Stimulated activated naive CD8-positive, alpha-beta T cell treated with anti-CD3 and anti-CD28 coated beads, Interleukin-15, amount 100 ng/mL, for 72 hours (primary cell): ENCODE measurements at regions not wholly inside any gene's neighbourhood (a gene's known extent, or its start where the extent isn't known, plus 50 kb on each side); places are given as distances from the start of the nearest gene placed in this dataset.
A peak's percentile ranks its signal among the peaks of the same experiment; 100 is the strongest.
"Not testable (repeated sequence)": the region's sequence is repeated elsewhere in the genome, so short reads cannot be mapped to it uniquely, and the experiment has no call there.

ENCODE experiments used
- ATAC-seq: fragments of 150-1000 bp; cut with Tn5 transposase; 2 replicates; pipeline ENCODE4 v1.10.0; 2021; ENCODE audit warnings: mild to moderate bottlenecking, moderate library complexity
- DNase-seq, 2 donors: peaks; one replicate each; pipeline ENCODE4 v3.0.0; 2021 to 2022
- H3K27ac Mint-ChIP-seq, 2 donors: one replicate each; pipeline ENCODE4 v1.8.0; 2022; ENCODE audit warnings: mild to moderate bottlenecking in 2 of 2, mixed read lengths in 2 of 2, moderate library complexity in 2 of 2
- H3K27me3 Mint-ChIP-seq: one replicate; pipeline ENCODE4 v1.8.0; 2022; ENCODE audit warnings: mixed read lengths
- H3K4me1 Mint-ChIP-seq: one replicate; pipeline ENCODE4 v1.8.0; 2022; ENCODE audit warnings: mild to moderate bottlenecking, mixed read lengths
- H3K4me3 Mint-ChIP-seq, 2 donors: one replicate each; pipeline ENCODE4 v1.8.0; 2022; ENCODE audit warnings: mild to moderate bottlenecking in 2 of 2, mixed read lengths in 2 of 2, moderate library complexity in 1 of 2
- H3K9me3 Mint-ChIP-seq, 2 donors: one replicate each; pipeline ENCODE4 v1.8.0; 2022; ENCODE audit warnings: mixed read lengths in 2 of 2

DNA sequence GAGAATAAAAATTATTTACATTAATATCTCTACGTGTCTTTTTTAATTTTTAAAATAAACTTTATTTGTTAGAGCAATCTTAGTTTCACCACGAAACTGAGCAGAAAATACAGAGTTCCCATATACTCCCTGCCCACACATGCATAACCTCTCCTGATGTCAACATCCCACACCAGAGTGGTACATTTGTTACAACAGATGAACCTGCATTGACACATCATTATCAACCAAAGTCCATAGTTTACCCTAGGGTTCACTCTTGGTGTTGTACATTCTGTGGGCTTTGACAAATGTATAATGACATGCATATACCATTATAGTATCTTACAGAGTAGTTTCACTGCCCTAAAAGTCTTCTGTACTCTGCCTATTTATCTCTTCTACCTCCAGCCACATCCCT is 110.6 kb upstream of the OTUD4 start:
- ATAC-seq (no peak), DNase-seq (no peak)
- no peak overlapping the region for H3K4me3 Mint-ChIP-seq
- H3K27me3 Mint-ChIP-seq: peaks cover 19% of the 10 kb centered on the region
- H3K4me1 Mint-ChIP-seq: no peaks in the 10 kb centered on the region
- H3K9me3 Mint-ChIP-seq: peaks cover 0 to 7% of the 10 kb centered on the region in 2 donors
- H3K27ac Mint-ChIP-seq: no peak overlapping the region

DNA sequence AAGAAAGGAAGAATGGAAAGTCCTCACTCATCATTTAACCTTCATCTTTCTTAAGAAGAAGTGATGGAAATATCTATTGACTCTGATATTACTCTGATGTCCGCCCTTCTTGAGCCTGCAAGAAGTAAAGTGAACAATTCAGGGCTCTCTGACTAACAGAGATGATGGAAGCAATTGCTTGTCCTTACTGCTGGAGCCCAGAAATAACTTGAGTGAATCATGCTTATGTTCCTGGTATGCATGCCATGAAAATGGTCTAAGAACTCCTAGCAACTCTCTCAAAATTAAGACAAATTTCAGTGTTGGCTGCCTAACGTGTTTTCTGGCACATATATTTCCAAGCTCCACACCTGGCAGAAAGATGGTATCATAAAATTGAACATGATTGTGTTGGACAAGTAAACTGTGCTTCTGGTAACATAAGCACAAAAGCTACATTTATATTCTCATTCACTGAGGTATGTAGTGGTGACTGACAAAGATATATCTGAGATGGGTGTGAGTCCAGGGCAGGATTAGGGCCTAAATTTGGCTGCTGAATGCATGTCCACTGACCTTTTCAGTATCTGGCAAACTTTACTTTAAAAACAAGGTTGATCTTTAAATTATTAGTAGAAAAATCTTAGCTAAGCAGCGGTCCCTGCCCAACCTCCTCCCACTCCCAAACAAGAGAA is 109.2 kb upstream of the OTUD4 start:
- Mint-ChIP-seq H3K27me3 (peaks cover 17% of the 10 kb centered on the region), H3K9me3 (peaks cover 0 to 7% of the 10 kb centered on the region in 2 donors), H3K4me1 (no peaks in the 10 kb centered on the region), H3K27ac (no peak overlapping the region), H3K4me3 (no peak overlapping the region)
- ATAC-seq (no peak), DNase-seq (no peak)

DNA sequence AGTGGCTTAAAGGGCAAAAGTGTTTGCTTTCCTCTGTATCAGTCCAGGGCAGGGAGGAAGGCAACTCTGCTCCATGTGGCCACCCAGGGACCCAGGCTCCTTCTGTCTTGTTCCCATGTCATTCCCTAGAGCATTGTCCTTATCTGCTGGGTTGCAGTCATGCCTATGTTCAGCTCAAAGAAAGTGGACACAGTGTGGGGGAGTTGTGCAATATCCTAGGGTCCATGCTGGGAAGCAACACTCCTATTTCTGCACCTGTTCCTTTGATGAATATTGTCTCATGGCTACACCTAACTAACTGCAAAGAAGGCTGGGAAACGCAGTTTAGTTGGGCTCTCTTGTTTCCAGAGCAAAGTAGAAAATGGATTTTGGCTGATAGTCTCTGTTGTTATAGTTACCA is 107.0 kb upstream of the OTUD4 start:
- DNase-seq: no peak
- Mint-ChIP-seq H3K4me1 (no peaks in the 10 kb centered on the region), H3K27me3 (peaks cover 17% of the 10 kb centered on the region), H3K27ac (peak overlapping the region in 1 of 2 donors; percentile 50), H3K9me3 (peaks cover 0 to 7% of the 10 kb centered on the region in 2 donors), H3K4me3 (no peak overlapping the region)
- no peak for ATAC-seq

DNA sequence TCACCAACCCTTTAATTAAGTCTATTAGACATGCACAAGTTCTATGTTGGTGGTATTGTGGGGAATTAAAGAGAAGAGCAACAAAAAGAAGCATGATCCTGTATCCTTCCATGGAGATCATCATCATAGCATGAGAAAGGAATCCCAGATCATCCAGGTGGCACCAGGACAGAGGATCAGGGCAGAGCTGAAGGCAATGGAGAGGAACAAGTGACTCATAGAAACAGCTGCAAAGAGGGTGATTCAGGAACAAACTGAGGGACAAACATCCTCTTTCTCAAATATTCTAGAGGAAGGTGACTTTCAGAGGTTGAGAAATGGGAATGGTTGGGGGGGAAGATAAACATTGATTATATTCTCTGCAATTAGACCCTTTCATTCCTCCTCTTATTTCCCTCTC is 105.5 kb upstream of the OTUD4 start:
- no peak overlapping the region for H3K27ac Mint-ChIP-seq
- H3K9me3 Mint-ChIP-seq: no peaks in the 10 kb centered on the region
- ATAC-seq (no peak), DNase-seq (no peak)
- H3K4me1 Mint-ChIP-seq: no peaks in the 10 kb centered on the region
- no peak overlapping the region for H3K4me3 Mint-ChIP-seq
- peaks cover 17% of the 10 kb centered on the region for H3K27me3 Mint-ChIP-seq

DNA sequence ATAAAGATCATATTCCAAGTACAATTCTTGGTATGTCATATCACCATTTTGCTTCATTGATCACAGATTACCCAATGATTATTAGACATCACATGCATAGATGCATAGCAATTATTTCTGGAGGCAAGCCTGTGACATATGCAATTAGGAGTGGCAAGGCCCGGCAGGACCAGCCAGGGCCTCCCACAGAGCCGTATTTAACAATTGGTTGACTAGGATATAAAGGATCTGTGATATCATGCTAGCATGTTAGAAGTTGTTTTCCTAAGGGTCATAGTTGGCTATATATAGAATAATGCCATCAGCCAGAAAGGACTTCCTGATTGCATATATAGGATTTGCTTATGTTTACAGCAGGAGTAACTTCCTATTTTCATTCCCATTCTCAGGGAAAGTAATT is 103.5 kb upstream of the OTUD4 start:
- DNase-seq (no peak), ATAC-seq (no peak)
- no peak overlapping the region for H3K4me3 Mint-ChIP-seq
- no peak overlapping the region for H3K27ac Mint-ChIP-seq
- no peaks in the 10 kb centered on the region for H3K4me1 Mint-ChIP-seq
- no peaks in the 10 kb centered on the region for H3K9me3 Mint-ChIP-seq
- H3K27me3 Mint-ChIP-seq: peaks cover 17% of the 10 kb centered on the region

DNA sequence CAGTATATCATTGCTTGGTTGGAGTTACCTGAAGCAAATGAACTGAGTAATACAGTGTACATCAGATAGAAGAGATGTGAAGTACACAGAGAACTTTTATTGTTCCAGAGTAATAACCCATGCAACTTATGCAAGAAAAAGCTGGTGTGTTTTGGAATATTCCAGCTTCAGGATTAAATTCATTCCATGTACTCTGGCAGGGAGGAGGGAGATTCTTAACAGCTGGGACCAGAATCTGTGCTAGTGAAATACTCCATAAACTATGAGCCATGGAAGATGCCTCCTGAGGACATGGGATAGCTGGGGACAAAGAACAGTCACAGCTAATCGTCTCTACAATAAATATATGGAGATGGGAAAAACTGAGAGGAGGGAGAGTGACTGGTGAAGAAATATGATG is 101.6 kb upstream of the OTUD4 start:
- ATAC-seq (no peak), DNase-seq (no peak)
- no peak overlapping the region for H3K4me3 Mint-ChIP-seq
- H3K27ac Mint-ChIP-seq: peak overlapping the region in 1 of 2 donors; percentile 27
- peaks cover 11% of the 10 kb centered on the region for H3K27me3 Mint-ChIP-seq
- no peaks in the 10 kb centered on the region for H3K4me1 Mint-ChIP-seq
- H3K9me3 Mint-ChIP-seq: no peaks in the 10 kb centered on the region

DNA sequence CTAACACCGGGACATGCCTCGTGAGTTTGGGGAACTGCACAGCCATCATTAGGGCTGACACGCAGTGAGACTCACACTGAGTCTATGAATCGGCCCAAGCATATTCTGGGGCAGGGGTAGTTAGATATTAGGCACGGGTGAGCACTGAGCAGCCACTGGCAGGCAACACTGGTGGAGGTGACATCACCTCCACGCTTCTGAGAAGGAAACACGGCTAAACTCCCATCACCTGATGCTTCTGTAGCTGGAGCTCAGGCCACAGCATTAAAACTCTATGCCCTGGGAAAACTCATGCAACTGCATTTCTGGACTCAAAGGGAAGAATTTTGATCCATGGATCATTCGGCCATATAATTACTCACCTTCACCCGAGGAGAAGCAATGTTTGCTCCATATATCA is 100.8 kb upstream of the OTUD4 start:
- ATAC-seq: no peak

DNA sequence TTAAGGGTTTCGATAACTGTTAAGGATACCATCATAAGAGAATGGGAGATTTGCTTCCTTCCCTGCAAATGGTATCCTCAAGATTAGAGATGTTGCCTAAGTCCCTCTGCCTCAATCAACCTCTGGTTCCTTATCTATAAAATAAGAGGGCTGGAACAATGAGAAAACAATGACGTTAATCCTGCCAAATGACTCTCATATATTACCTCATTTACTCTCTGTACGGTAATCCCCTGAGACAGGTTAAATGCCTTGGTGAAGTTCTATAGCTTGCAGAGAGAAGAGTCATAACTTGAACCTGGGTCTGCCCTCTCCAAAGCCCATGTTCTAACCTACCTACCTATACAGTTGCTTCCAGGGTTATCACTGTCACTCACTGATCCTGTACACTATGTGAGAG is 100.2 kb upstream of the OTUD4 start:
- H3K9me3 Mint-ChIP-seq: no peaks in the 10 kb centered on the region
- DNase-seq (no peak), ATAC-seq (no peak)
- no peak overlapping the region for H3K27ac Mint-ChIP-seq
- H3K4me1 Mint-ChIP-seq: no peaks in the 10 kb centered on the region
- H3K4me3 Mint-ChIP-seq: no peak overlapping the region
- peaks cover 7% of the 10 kb centered on the region for H3K27me3 Mint-ChIP-seq

More for the DNA sequence above, 100.8 kb upstream of the OTUD4 start:
- H3K9me3 Mint-ChIP-seq: no peaks in the 10 kb centered on the region
- H3K4me1 Mint-ChIP-seq: no peaks in the 10 kb centered on the region
- no peak for DNase-seq
- no peak overlapping the region for H3K27ac Mint-ChIP-seq
- H3K27me3 Mint-ChIP-seq: peaks cover 11% of the 10 kb centered on the region
- H3K4me3 Mint-ChIP-seq: no peak overlapping the region

DNA sequence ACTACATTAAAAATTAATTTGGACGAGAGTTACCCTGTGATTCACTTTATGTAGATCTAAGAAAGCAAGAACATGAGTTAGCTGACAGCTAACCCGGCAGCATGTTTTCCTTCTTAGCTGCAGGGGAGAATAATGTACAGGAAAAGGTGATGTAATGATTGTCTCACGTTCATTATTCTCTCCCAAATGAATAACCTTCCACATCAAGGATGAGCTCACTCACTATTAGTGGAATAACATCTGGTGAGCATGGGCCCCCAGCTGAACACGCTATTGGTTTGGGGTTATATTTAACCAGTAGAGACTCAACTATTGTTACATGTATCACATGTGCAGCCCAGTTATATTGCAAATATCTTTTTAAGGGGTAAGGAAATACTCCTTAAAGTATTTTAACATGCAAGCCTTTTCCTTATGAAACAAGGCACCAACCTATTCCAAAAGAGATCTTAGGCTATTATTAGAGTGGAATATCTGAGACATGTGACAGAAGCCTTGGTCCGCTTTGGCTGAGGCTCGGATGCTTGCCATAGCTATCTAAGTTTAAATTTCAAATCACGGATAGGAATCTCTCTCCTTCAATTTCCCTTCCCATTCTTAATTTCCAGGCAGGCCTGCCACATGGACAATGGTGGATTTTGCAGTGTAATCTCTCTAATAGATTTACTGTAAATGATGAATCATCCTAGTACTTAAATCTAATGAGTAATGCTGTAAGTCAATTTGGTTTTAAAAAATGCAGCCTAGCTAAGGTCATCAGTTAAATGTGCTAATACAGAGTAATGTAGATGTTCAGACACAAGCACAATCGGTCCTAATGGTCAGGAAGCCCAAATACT is 99.0 kb upstream of the OTUD4 start:
- no peaks in the 10 kb centered on the region for H3K27me3 Mint-ChIP-seq
- no peak for DNase-seq
- H3K4me3 Mint-ChIP-seq: no peak overlapping the region
- ATAC-seq: no peak
- no peak overlapping the region for H3K27ac Mint-ChIP-seq
- H3K9me3 Mint-ChIP-seq: peaks cover 1% of the 10 kb centered on the region in 2 donors
- H3K4me1 Mint-ChIP-seq: no peaks in the 10 kb centered on the region

DNA sequence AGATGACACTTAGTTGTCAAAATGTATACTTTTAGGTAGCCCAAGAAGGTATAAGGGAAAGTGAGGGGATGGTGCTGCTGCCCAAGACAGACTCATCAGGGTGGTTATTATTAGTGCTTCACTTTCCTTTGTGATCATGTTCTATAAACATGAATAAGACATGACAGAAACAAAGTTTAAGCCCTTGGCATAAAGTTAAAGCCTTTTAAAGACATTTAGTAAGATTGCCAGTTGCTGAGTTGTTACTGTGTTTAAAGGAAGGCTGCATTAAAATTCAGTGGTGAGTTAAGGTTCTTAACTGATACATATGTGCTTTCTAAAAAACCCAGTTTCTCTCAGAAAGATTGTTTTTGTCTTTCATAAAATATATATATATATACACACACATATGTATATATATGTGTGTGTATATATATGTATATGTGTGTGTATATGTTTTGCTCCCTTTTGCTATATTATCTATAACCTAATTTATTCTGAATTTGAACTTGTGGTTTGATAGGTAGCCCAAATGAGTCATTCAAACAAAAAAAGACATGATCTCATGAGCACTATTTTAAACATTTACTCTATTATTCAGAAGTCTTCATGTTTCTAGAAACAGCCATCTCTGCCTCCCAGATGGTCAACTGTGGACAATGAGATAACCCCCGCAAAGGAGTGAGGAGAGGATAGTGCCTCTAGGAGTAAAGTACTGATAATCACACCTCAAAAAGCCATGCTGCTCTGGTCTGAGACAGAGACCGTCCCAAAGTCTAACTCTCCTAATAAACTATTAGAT is 98.1 kb upstream of the OTUD4 start:
- Mint-ChIP-seq H3K27ac (no peak overlapping the region), H3K27me3 (no peaks in the 10 kb centered on the region), H3K9me3 (peaks cover 7 to 8% of the 10 kb centered on the region in 2 donors), H3K4me1 (no peaks in the 10 kb centered on the region), H3K4me3 (no peak overlapping the region)
- ATAC-seq: no peak
- DNase-seq: no peak

DNA sequence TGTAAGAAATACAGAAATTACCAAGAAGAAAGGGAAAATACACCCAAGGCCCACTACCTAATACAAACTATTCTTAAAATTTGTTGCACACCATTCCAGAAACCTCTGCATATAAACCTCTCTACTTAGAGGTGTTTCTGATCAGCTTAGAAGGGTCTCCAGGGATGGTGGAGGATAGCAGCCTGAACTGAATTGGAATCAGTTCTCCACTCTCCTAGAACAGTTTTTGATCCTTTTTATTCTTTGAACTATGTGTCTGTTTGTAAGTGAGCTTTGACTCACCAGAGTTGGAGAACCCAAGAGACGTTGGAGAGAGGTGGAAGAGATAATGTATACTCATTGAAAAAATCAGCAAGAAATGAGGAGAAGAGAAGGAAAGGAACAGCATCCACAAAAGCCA is 96.6 kb upstream of the OTUD4 start:
- ATAC-seq (no peak), DNase-seq (no peak)
- H3K4me1 Mint-ChIP-seq: no peaks in the 10 kb centered on the region
- H3K4me3 Mint-ChIP-seq: no peak overlapping the region
- peaks cover 7 to 8% of the 10 kb centered on the region in 2 donors for H3K9me3 Mint-ChIP-seq
- no peaks in the 10 kb centered on the region for H3K27me3 Mint-ChIP-seq
- H3K27ac Mint-ChIP-seq: peak overlapping the region in 1 of 2 donors; percentile 1

DNA sequence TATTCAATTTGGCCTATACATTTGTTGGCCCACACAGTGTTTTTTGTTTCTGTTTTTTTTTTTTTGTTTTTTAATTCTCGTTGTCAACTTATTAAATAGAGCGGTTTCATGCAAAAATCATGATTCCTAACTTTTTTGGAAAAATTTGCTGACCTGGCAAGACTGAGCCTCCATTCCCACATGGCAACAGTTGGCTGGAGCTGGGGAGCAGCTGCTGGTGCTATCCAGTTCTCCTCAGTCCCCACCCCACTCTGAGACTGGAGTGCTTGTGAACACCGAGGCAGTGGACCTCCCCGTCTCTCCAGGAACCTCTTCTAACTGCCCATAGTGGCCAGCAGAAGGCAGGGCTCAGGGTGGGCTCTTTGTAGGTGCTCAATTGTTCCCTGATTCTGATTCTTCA is 95.7 kb upstream of the OTUD4 start:
- ATAC-seq (no peak), DNase-seq (no peak)
- no peak overlapping the region for H3K27ac Mint-ChIP-seq
- H3K4me3 Mint-ChIP-seq: no peak overlapping the region
- H3K27me3 Mint-ChIP-seq: no peaks in the 10 kb centered on the region
- H3K4me1 Mint-ChIP-seq: no peaks in the 10 kb centered on the region
- H3K9me3 Mint-ChIP-seq: peaks cover 7 to 8% of the 10 kb centered on the region in 2 donors

DNA sequence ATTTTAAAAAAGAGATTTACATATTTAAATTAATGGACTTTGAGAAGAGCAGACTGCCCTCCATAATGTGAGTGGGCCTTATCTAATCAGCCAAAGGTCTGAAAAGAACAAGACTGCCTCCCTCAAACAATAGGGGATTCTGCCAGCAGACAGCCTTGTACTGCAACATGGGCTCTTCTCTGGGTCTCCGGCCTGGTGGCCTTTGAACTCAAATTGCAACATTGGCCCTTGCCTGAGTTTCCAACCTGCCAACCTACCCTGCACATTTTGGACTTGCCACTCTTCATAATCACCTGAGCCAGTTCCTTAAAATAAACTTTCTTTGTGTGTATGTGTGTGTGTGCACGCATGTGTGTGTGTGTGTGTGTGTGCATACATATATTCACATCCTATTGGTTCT is 90.8 kb upstream of the OTUD4 start:
- no peaks in the 10 kb centered on the region for H3K27me3 Mint-ChIP-seq
- no peak for ATAC-seq
- H3K9me3 Mint-ChIP-seq: peaks cover 7 to 8% of the 10 kb centered on the region in 2 donors
- no peak for DNase-seq
- no peak overlapping the region for H3K27ac Mint-ChIP-seq
- no peaks in the 10 kb centered on the region for H3K4me1 Mint-ChIP-seq
- H3K4me3 Mint-ChIP-seq: no peak overlapping the region

DNA sequence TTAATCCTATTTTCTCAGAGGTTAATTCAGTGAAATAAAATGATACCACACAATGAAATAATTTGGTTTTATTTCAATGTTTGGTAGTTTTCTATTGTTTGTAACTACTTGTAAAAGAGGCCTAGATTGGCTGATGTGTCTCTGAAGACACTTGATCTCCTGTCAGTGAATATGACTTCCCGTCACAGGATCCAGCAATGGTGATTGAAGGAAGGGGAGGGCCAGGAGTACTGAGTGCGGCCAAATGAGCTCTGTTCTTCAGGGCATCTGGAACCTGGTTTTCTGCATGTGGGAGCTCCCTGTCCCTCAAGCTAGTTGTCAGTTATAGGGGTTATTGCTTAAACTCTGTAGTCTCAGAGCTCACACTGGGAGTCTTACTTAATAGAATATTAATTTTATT is 86.5 kb upstream of the OTUD4 start:
- no peaks in the 10 kb centered on the region for H3K4me1 Mint-ChIP-seq
- no peak overlapping the region for H3K27ac Mint-ChIP-seq
- DNase-seq: no peak
- no peaks in the 10 kb centered on the region for H3K27me3 Mint-ChIP-seq
- no peaks in the 10 kb centered on the region for H3K9me3 Mint-ChIP-seq
- ATAC-seq: no peak
- H3K4me3 Mint-ChIP-seq: no peak overlapping the region

DNA sequence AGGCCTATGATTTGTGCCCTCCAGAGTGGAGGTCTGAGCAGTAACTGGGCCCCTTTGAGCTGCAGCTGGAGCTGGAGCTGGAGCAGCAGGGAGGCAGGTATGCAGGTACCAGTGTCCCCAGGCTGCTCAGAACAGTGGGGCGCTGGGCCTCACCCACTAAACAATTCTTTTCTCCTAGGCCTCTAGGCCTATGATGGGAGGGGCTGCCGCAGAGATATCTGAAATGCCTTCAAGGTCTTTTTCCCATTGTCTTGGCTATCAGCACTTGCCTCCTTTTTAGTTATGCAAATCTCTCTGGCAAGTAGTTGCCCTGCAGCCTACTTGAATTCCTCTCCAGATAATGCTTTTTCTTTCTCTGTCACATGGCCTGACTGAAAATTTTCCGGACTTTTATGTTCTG is 79.7 kb upstream of the OTUD4 start:
- no peaks in the 10 kb centered on the region for H3K4me1 Mint-ChIP-seq
- no peaks in the 10 kb centered on the region for H3K27me3 Mint-ChIP-seq
- ATAC-seq (no peak), DNase-seq (no peak)
- H3K27ac Mint-ChIP-seq: no peak overlapping the region
- H3K4me3 Mint-ChIP-seq: no peak overlapping the region
- peaks cover 0 to 7% of the 10 kb centered on the region in 2 donors for H3K9me3 Mint-ChIP-seq

DNA sequence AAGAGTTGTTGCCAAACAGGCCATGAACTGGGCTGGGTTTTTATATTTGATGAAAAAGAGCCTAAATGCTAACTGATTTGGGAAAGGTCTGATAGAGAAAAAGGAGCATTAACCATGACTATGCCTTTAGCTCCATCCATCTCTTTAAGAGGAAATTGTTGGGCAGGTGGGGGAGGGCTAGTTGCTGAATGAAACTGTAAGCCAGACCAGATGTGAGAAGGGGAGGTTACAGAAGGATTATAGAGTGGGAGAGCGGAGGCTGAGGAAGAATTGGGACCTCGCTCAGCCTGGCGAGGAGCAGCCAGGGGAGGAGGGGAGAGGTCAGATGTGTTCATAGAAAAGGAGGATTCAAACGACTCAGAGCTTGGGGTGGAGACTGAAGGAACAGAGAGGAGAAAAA is 74.9 kb upstream of the OTUD4 start:
- H3K4me1 Mint-ChIP-seq, DNase-seq, ATAC-seq, H3K4me3 Mint-ChIP-seq, H3K27ac Mint-ChIP-seq, H3K27me3 Mint-ChIP-seq, H3K9me3 Mint-ChIP-seq: not testable (repeated sequence)
